GM12878 (cell line): ENCODE measurements at regions not wholly inside any gene's neighbourhood (a gene's known extent, or its start where the extent isn't known, plus 50 kb on each side); places are given as distances from the start of the nearest gene placed in this dataset.

Experiments used
- ATAC-seq: fragments of 200-7000 bp; cut with Tn5 transposase; 3 replicates; pipeline ENCODE4 v1.9.1; 2020; ENCODE audit warnings: mild to moderate bottlenecking, moderate library complexity
- BruUV-seq: library from RNA; stranded (reverse); fragments of 400-500 nt; replicated peaks from 2 replicates; lab custom pipeline; 2021; lab: Mats Ljungman, UMichigan
- CTCF ChIA-PET: fragments of 300-600 bp; sonication (Branson Sonifier 250); formaldehyde crosslinking; extraction: SDS; loops from one replicate; lab custom pipeline; 2021; ENCODE audit warnings: inconsistent platforms; lab: Yijun Ruan, JAX
- POLR2A ChIA-PET: fragments of 350-600 bp; formaldehyde crosslinking; extraction: SDS; loops from one replicate; lab custom pipeline; 2021; ENCODE audit warnings: inconsistent platforms; lab: Charles Lee
- RAD21 ChIA-PET: fragments of 300-600 bp; sonication (Branson Sonifier 250); formaldehyde crosslinking; loops from one replicate; lab custom pipeline; 2023; ENCODE audit warnings: antibody characterized with exemption; ENCODE audit not compliant: unreplicated experiment; lab: Charles Lee
- SMC1A ChIA-PET: fragments of 300-600 bp; sonication (Branson Sonifier 250); formaldehyde crosslinking; loops from one replicate; lab custom pipeline; 2023; ENCODE audit not compliant: unreplicated experiment, uncharacterized antibody; lab: Charles Lee
- DNase-seq: peaks from one replicate; pipeline ENCODE4 v3.0.0-alpha.2; 2011; ENCODE audit warnings: low read depth, low spot score
- FAIRE-seq: peaks from 3 replicates; lab custom pipeline; 2011; peaks lifted over from hg19 to GRCh38; lab: Jason Lieb, UNC
- H2AFZ ChIP-seq: 2 replicates; pipeline ENCODE4 v1.6.0; 2011; ENCODE audit warnings: low read depth, low read length, control low read depth; ENCODE audit not compliant: control insufficient read depth
- H3K27ac ChIP-seq: 2 replicates; pipeline ENCODE4 v1.5.1; 2011; ENCODE audit warnings: control low read depth; ENCODE audit not compliant: control insufficient read depth, insufficient read depth
- H3K27me3 ChIP-seq, 2 experiments: replicated peaks in 1 of 2; 2 replicates each; pipeline versions ENCODE4 v1.6.0 to v1.6.1; 2011; ENCODE audit warnings: low read length in 1 of 2; ENCODE audit not compliant: control insufficient read depth in 2 of 2, insufficient read depth in 2 of 2
- H3K36me3 ChIP-seq, 2 experiments: 2 replicates each; pipeline ENCODE4 v1.5.1; 2011; ENCODE audit warnings: low read length in 1 of 2; ENCODE audit not compliant: control insufficient read depth in 2 of 2, insufficient read depth in 2 of 2
- H3K4me1 ChIP-seq: 2 replicates; pipeline ENCODE4 v1.6.1; 2011; ENCODE audit warnings: mild to moderate bottlenecking, low read length, moderate library complexity, mixed read lengths; ENCODE audit not compliant: control insufficient read depth, insufficient read depth
- H3K4me2 ChIP-seq: 2 replicates; pipeline ENCODE4 v1.6.0; 2011; ENCODE audit warnings: control low read depth; ENCODE audit not compliant: control insufficient read depth, insufficient read depth
- H3K4me3 ChIP-seq: fragments of 200-600 bp; sonication (generic); 2 replicates; pipeline ENCODE4 v1.5.1; 2016
- H3K79me2 ChIP-seq: 2 replicates; pipeline ENCODE4 v1.6.0; 2011; ENCODE audit warnings: low read length; ENCODE audit not compliant: control insufficient read depth, insufficient read depth
- H3K9ac ChIP-seq: 2 replicates; pipeline ENCODE4 v1.8.0; 2011; ENCODE audit warnings: low read length, control low read depth, mixed read lengths; ENCODE audit not compliant: control insufficient read depth, insufficient read depth
- H3K9me3 ChIP-seq: replicated peaks from 3 replicates; pipeline ENCODE4 v1.5.1; 2011; ENCODE audit warnings: mild to moderate bottlenecking, low read length; ENCODE audit not compliant: control insufficient read depth, insufficient read depth
- H4K20me1 ChIP-seq: 2 replicates; pipeline ENCODE4 v1.6.0; 2011; ENCODE audit not compliant: control insufficient read depth, insufficient read depth
- CHD4 ChIP-seq: fragments of 200-600 bp; sonication (generic); IDR thresholded peaks from 2 replicates; pipeline ENCODE4 v1.6.1; 2016; ENCODE audit warnings: mild to moderate bottlenecking
- DPF2 ChIP-seq: fragments of 450-650 bp; IDR thresholded peaks from 2 replicates; pipeline ENCODE4 v1.6.1; 2017; ENCODE audit warnings: mild to moderate bottlenecking
- FOS ChIP-seq: IDR thresholded peaks from 3 replicates; pipeline ENCODE4 v1.6.1; 2011; ENCODE audit warnings: borderline replicate concordance; ENCODE audit not compliant: insufficient read length; ENCODE audit errors: extremely low read depth
- HCFC1 ChIP-seq: fragments of 150-350 bp; IDR thresholded peaks from 2 replicates; pipeline ENCODE4 v1.6.1; 2014; ENCODE audit warnings: low read length
- IKZF1 ChIP-seq: fragments of 450-650 bp; conservative IDR thresholded peaks from 2 replicates; pipeline ENCODE4 v1.6.1; 2017; ENCODE audit warnings: antibody characterized with exemption, mild to moderate bottlenecking
- KAT2A ChIP-seq: conservative IDR thresholded peaks from 2 replicates; pipeline ENCODE4 v1.6.1; 2011; ENCODE audit warnings: low read depth, low read length; ENCODE audit not compliant: control insufficient read depth
- MEF2B ChIP-seq: fragments of 450-650 bp; IDR thresholded peaks from 2 replicates; pipeline ENCODE4 v1.6.1; 2018; ENCODE audit warnings: mild to moderate bottlenecking, moderate library complexity; ENCODE audit not compliant: partially characterized antibody, poor library complexity, severe bottlenecking
- MYB ChIP-seq: fragments of 150-350 bp; IDR thresholded peaks from 2 replicates; pipeline ENCODE4 v1.6.1; 2014; ENCODE audit warnings: mild to moderate bottlenecking, low read depth, low read length, borderline replicate concordance
- NFXL1 ChIP-seq: fragments of 450-650 bp; IDR thresholded peaks from 2 replicates; pipeline ENCODE4 v1.6.1; 2017; ENCODE audit warnings: antibody characterized with exemption, mild to moderate bottlenecking, borderline replicate concordance
- RUNX3 ChIP-seq: IDR thresholded peaks from 2 replicates; pipeline ENCODE4 v1.6.1; 2012; ENCODE audit warnings: low read length, inconsistent platforms
- SMAD5 ChIP-seq: IDR thresholded peaks from 2 replicates; pipeline ENCODE4 v1.6.1; 2016; ENCODE audit warnings: antibody characterized with exemption, low read depth
- SPI1 ChIP-seq: IDR thresholded peaks from 2 replicates; pipeline ENCODE4 v1.6.1; 2011; ENCODE audit warnings: low read depth, mild to moderate bottlenecking, low read length, moderate library complexity, borderline replicate concordance; ENCODE audit not compliant: insufficient read depth
- TCF7 ChIP-seq: IDR thresholded peaks from 2 replicates; pipeline ENCODE4 v1.6.1; 2014; ENCODE audit warnings: antibody characterized with exemption, borderline replicate concordance
- WGBS: methylation state at CpG from one replicate; pipeline ENCODE4 v1.1.6; 2016; ENCODE audit warnings: low lambda C conversion rate; ENCODE audit not compliant: insufficient replicate concordance, insufficient coverage; ENCODE audit errors: missing lambda C conversion rate; 5-methylcytosine and 5-hydroxymethylcytosine counted together
- in situ Hi-C: fragments of 300-500 bp; cut with MboI; formaldehyde crosslinking; loops from 9 replicates; pipeline ENCODE4 v1.14.3; 2018; ENCODE audit warnings: mixed read lengths
- intact Hi-C: fragments of 100-400 bp; cut with micrococcal nuclease; formaldehyde crosslinking; loops from one replicate; pipeline ENCODE4 v1.14.2; 2022; ENCODE audit not compliant: unreplicated experiment
- TF ChIP-seq, protein P1 (sequence below): fragments of 150-350 bp; IDR thresholded peaks from 2 replicates; pipeline ENCODE4 v1.6.1; 2016; ENCODE audit warnings: low read depth, low read length
- TF ChIP-seq, protein P2 (sequence below): IDR thresholded peaks from 2 replicates; pipeline ENCODE4 v1.6.1; 2012; ENCODE audit warnings: improper control_type of control experiment, low read depth, low read length; ENCODE audit not compliant: insufficient replicate concordance

DNA sequence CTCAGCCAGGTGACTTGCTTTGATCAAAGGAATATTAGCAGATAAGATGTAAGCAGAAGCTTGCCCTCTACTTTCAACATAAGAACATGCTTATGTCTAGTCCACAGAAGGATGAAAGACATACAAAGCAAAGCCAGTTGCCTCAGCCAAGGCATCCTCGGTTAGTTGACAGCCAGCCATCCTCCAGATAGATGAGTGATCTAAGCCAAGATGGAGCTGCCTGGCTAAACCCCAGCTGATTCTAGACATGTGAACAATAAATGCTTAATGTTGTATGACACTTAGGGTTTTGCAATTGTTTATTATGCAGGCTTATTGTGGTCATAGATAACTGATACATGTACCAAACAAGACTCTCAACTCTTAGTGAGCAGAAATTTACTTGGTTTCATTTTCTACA lies 157.6 kb upstream of the TMTC2 start:
- Histone ChIP-seq H3K27ac (no peak overlapping the region), H3K9ac (no peak overlapping the region), H3K27me3 (no peaks in the 10 kb centered on the region), H3K4me1 (no peaks in the 10 kb centered on the region), H2AFZ (no peak overlapping the region; the same call in 1 of the 2 replicates), H3K4me3 (no peak overlapping the region), H3K36me3 (no peaks in the 10 kb centered on the region), H4K20me1 (no peaks in the 10 kb centered on the region), H3K9me3 (no peaks in the 10 kb centered on the region), H3K4me2 (no peak overlapping the region), H3K79me2 (no peaks in the 10 kb centered on the region)
- CTCF ChIA-PET = interaction anchor here (0.9 to 3.9 kb wide), 9 partner anchors 12 to 156 kb away, joined by 3 to 53 read pairs (median 11); no protein-coding TSS in a partner anchor
- intact Hi-C loops = loop anchor here (2.0 kb wide), 1 partner anchor 1294 kb away; no protein-coding TSS in a partner anchor
- RAD21 ChIA-PET = interaction anchor here (0.7 to 3.4 kb wide), 7 partner anchors 65 to 1294 kb away, joined by 3 to 38 read pairs (median 10); partner anchors contain the start of gene TMTC2
- BruUV-seq = no TSS peak
- 9% methylated on average over 1 of the region's 1 CpG for WGBS
- TF ChIP-seq CHD4 = no peak
- TF ChIP-seq SPI1 = no peak
- no peak for TF ChIP-seq NFXL1
- no peak for TF ChIP-seq HCFC1
- no peak for TF ChIP-seq RUNX3
- no peak for TF ChIP-seq KAT2A
- no peak for TF ChIP-seq TCF7
- no peak for TF ChIP-seq IKZF1
- TF ChIP-seq FOS = no peak
- TF ChIP-seq MYB = no peak
- TF ChIP-seq, protein P1, sequence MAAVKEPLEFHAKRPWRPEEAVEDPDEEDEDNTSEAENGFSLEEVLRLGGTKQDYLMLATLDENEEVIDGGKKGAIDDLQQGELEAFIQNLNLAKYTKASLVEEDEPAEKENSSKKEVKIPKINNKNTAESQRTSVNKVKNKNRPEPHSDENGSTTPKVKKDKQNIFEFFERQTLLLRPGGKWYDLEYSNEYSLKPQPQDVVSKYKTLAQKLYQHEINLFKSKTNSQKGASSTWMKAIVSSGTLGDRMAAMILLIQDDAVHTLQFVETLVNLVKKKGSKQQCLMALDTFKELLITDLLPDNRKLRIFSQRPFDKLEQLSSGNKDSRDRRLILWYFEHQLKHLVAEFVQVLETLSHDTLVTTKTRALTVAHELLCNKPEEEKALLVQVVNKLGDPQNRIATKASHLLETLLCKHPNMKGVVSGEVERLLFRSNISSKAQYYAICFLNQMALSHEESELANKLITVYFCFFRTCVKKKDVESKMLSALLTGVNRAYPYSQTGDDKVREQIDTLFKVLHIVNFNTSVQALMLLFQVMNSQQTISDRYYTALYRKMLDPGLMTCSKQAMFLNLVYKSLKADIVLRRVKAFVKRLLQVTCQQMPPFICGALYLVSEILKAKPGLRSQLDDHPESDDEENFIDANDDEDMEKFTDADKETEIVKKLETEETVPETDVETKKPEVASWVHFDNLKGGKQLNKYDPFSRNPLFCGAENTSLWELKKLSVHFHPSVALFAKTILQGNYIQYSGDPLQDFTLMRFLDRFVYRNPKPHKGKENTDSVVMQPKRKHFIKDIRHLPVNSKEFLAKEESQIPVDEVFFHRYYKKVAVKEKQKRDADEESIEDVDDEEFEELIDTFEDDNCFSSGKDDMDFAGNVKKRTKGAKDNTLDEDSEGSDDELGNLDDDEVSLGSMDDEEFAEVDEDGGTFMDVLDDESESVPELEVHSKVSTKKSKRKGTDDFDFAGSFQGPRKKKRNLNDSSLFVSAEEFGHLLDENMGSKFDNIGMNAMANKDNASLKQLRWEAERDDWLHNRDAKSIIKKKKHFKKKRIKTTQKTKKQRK = no peak
- no peak for TF ChIP-seq DPF2
- no peak for TF ChIP-seq SMAD5
- no peak for TF ChIP-seq MEF2B
- TF ChIP-seq, protein P2, sequence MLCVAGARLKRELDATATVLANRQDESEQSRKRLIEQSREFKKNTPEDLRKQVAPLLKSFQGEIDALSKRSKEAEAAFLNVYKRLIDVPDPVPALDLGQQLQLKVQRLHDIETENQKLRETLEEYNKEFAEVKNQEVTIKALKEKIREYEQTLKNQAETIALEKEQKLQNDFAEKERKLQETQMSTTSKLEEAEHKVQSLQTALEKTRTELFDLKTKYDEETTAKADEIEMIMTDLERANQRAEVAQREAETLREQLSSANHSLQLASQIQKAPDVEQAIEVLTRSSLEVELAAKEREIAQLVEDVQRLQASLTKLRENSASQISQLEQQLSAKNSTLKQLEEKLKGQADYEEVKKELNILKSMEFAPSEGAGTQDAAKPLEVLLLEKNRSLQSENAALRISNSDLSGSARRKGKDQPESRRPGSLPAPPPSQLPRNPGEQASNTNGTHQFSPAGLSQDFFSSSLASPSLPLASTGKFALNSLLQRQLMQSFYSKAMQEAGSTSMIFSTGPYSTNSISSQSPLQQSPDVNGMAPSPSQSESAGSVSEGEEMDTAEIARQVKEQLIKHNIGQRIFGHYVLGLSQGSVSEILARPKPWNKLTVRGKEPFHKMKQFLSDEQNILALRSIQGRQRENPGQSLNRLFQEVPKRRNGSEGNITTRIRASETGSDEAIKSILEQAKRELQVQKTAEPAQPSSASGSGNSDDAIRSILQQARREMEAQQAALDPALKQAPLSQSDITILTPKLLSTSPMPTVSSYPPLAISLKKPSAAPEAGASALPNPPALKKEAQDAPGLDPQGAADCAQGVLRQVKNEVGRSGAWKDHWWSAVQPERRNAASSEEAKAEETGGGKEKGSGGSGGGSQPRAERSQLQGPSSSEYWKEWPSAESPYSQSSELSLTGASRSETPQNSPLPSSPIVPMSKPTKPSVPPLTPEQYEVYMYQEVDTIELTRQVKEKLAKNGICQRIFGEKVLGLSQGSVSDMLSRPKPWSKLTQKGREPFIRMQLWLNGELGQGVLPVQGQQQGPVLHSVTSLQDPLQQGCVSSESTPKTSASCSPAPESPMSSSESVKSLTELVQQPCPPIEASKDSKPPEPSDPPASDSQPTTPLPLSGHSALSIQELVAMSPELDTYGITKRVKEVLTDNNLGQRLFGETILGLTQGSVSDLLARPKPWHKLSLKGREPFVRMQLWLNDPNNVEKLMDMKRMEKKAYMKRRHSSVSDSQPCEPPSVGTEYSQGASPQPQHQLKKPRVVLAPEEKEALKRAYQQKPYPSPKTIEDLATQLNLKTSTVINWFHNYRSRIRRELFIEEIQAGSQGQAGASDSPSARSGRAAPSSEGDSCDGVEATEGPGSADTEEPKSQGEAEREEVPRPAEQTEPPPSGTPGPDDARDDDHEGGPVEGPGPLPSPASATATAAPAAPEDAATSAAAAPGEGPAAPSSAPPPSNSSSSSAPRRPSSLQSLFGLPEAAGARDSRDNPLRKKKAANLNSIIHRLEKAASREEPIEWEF = no peak
- POLR2A ChIA-PET = no interaction called here
- SMC1A ChIA-PET = interaction anchor here (1.0 to 3.9 kb wide), 10 partner anchors 11 to 156 kb away, joined by 3 to 78 read pairs (median 6); partner anchors contain the start of gene TMTC2
- ATAC-seq (peak; percentile 52), DNase-seq (no peak), FAIRE-seq (no peak)
- in situ Hi-C loops = loop anchor here (5.0 to 25.0 kb wide), 3 partner anchors 98 to 1983 kb away; no protein-coding TSS in a partner anchor
